ENCODE measurements at regions not wholly inside any gene's neighbourhood (a gene's known extent, or its start where the extent isn't known, plus 50 kb on each side); places are given as distances from the start of the nearest gene placed in this dataset.

DNA sequence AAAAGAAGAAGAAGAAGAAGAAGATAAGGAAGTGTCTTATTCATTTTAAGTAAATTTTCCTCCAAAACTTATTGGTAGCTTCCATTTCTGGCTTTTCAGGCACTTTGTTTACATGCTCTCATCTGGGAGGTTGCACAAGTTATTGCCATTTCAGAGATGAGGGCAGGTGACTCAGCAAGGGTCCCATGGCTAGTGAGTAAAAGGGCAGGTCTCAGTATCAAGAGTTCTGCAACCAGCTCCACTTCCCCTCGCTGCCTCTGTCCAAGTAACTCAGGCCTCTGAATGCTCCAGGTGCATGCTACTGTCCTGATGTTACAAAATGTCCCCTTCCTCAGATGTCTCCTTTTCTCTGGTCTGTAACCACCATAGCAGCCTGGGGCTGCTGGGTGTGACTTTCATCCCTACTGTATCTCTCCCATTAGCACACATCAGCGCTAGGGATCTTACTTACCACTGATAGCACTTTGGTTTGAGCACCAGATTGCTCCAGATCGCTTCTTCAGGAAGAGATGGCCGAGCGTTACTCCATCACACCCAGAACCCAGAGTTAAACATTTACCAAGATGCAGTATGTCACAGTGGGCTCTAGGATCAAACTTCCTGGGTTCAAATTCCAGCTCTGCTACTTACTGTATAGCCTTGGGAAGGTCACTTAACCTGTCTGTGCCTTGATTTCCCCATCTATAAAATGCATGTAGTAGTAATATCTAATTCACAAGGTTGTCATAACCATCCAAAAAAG lies 57.4 kb upstream of the LAPTM4A start:
- DNase-seq, result no peak

DNA sequence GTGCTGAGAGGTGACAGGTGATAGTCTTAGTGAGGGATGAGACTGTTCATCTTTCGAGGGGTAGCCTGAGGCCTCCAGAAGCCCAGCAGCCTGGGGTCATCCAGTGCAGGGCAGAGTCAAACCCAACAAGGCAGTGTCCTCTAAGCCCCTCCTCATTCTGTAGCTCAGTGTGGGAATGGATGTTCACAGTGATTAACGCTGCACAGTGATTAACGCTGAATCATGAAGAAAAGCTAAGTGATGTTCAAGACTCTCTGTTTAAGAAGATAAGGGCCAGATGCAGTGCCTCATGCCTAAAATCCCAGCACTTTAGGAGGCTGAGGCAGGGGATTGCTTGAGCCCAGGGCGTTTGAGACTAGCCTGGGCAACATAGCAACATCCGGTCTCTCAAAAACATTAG lies 56.3 kb upstream of the LAPTM4A start:
- DNase-seq, result no peak

DNA sequence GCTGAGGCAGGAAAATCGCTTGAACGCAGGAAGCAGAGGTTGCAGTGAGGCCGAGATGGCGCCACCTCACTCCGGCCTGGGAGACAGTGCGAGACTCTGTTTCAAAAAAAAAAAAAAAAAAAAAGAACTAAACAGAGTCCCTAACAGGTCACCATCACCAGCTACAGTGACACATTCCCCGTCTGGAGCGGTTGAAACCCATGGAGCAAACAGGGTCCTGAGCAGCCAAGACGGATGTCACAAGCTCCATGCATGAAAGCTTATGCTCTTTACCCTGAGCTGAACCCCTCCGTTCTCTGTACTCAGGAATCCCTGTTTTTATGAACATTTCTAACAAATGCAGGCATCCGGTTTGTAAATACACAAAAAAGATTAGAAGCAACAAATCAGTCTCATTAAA lies 55.9 kb upstream of the LAPTM4A start:
- DNase-seq, result no peak

DNA sequence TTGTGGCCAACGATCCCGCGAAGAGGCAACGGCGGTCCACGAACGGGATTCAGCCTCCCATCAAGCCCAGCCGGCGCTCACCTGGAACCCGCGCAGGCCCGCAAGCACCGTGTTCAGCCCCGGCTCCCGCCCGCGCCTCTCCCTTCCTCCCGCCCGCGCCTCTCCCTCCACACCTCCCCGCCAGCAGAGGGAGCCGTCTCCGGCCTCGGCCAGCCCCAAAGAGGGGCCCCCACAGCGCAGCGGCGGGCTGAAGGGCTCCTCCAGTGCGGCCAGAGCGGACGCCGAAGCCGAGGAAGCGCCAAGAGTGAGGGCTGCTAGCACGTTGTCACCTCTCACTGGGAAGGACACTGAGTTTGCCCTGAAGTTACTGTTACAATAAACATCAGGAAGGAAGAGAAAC lies 55.3 kb upstream of the LAPTM4A start:
- no peak for DNase-seq

DNA sequence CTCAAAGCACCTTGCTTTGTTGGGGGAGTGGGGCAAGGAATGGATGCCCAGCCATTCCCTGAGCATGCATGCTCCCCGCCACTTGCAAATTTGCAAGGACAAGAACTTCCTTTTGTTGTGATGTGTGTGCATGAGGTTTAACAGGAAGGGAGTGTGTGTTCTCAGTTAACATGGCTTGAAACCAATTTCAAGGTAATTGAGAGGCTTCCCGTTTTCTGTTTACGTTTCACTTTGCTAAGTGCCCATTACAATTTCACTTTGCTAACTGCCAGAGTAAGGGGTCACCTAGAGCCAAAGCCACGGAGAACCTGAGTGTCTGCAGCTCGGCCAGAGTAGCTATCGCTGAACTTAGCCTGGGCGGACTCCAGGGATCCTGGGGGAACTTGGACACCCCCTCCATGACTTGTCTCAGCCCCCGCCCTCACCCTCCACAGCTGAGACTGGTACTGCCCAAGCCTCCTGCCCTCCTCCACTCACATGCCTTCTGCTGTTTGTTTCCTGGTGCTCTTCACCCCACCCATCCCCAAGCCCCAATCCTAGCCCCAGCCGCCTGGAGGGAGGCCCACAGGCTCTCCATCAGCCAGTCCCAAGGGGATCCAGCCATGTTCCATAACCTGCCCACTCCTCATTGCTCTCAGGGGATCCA lies 53.6 kb upstream of the LAPTM4A start:
- peak; percentile 84 for DNase-seq

DNA sequence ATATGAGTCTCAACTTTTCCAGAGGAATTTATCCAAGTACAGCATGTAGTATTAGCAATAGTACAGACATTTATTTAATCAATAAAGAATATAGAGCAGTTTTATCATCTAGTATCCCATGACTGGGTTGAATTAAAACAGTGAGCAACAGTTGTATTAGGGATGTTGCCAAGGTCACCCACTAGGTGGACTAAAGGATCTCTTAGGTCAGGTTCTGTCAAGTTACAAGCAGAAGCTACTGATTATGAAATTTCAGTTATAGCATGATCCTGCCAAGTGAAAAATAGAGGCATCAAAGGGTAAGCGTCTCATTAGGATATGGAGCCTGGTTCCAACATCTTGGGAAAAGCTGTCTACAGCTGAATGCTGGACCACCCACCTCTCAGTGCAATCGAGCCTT lies 52.1 kb upstream of the LAPTM4A start:
- DNase-seq, result no peak

Measured in NCI-H748 treated with DMSO at 0.1 percent for 48 hours (cell line).